ENCODE measurements at regions not wholly inside any gene's neighbourhood (a gene's known extent, or its start where the extent isn't known, plus 50 kb on each side); places are given as distances from the start of the nearest gene placed in this dataset.
"Not testable (repeated sequence)": the region's sequence is repeated elsewhere in the genome, so short reads cannot be mapped to it uniquely, and the experiment has no call there.

GRCh38 chr4:179663641-179664429 lies 2221.6 kb upstream of the AGA start:
- DNase-seq (ENCODE audit: low read depth), result no peak
- no peak overlapping the region for H3K4me3 ChIP-seq (replicated peaks; ENCODE audit: low read depth, low read length)
- TF ChIP-seq CTCF (IDR thresholded peaks at IDR 0.05; ENCODE audit: low read length, missing control alignments), result no peak

GRCh38 chr4:179664430-179665027 lies 2222.3 kb upstream of the AGA start:
- no peak for TF ChIP-seq CTCF (IDR thresholded peaks at IDR 0.05; ENCODE audit: low read length, missing control alignments)

GRCh38 chr4:179666226-179666625 lies 2224.0 kb upstream of the AGA start:
- no peak for TF ChIP-seq CTCF (IDR thresholded peaks at IDR 0.05; ENCODE audit: low read length, missing control alignments)
- DNase-seq (ENCODE audit: low read depth), result no peak
- H3K4me3 ChIP-seq (replicated peaks; ENCODE audit: low read depth, low read length), result no peak overlapping the region

More at GRCh38 chr4:179664430-179665027, 2222.3 kb upstream of the AGA start:
- DNase-seq (ENCODE audit: low read depth), result no peak
- H3K4me3 ChIP-seq (replicated peaks; ENCODE audit: low read depth, low read length), result no peak overlapping the region

- H3K4me3 ChIP-seq (replicated peaks; ENCODE audit: low read depth, low read length), result no peak overlapping the region
- no peak for DNase-seq (ENCODE audit: low read depth)
- no peak for TF ChIP-seq CTCF (IDR thresholded peaks at IDR 0.05; ENCODE audit: low read length, missing control alignments)
Observed at GRCh38 chr4:179671609-179672008, 2229.4 kb upstream of the AGA start.

GRCh38 chr4:179678093-179678814 lies 2236.0 kb upstream of the AGA start:
- TF ChIP-seq CTCF (IDR thresholded peaks at IDR 0.05; ENCODE audit: low read length, missing control alignments), result no peak
- no peak for DNase-seq (ENCODE audit: low read depth)
- H3K4me3 ChIP-seq (replicated peaks; ENCODE audit: low read depth, low read length), result no peak overlapping the region

GRCh38 chr4:179683661-179684060 lies 2241.4 kb upstream of the AGA start:
- not testable (repeated sequence) for DNase-seq (ENCODE audit: low read depth); H3K4me3 ChIP-seq (replicated peaks; ENCODE audit: low read depth, low read length)

- no peak for TF ChIP-seq CTCF (IDR thresholded peaks at IDR 0.05; ENCODE audit: low read length, missing control alignments)
- no peak for DNase-seq (ENCODE audit: low read depth)
- H3K4me3 ChIP-seq (replicated peaks; ENCODE audit: low read depth, low read length), result no peak overlapping the region
Observed at GRCh38 chr4:179692222-179692621, 2250.0 kb upstream of the AGA start.
